Fibroblast of the aortic adventitia (primary cell): ENCODE measurements at regions not wholly inside any gene's neighbourhood (a gene's known extent, or its start where the extent isn't known, plus 50 kb on each side); places are given as distances from the start of the nearest gene placed in this dataset.

ENCODE experiments used
- DNase-seq: peaks from one replicate; pipeline ENCODE4 v3.0.0-alpha.2; 2010; ENCODE audit warnings: low read depth
- H3K4me3 ChIP-seq: 2 replicates; pipeline ENCODE4 v1.5.1; 2011; ENCODE audit warnings: low read depth, mild to moderate bottlenecking, control low read depth, low read length, moderate library complexity
- TF ChIP-seq, protein P1 (sequence below): IDR thresholded peaks from 2 replicates; pipeline ENCODE4 v1.5.1; 2011; ENCODE audit warnings: mild to moderate bottlenecking, low read length, control low read depth, inconsistent platforms; ENCODE audit not compliant: insufficient read depth

DNA sequence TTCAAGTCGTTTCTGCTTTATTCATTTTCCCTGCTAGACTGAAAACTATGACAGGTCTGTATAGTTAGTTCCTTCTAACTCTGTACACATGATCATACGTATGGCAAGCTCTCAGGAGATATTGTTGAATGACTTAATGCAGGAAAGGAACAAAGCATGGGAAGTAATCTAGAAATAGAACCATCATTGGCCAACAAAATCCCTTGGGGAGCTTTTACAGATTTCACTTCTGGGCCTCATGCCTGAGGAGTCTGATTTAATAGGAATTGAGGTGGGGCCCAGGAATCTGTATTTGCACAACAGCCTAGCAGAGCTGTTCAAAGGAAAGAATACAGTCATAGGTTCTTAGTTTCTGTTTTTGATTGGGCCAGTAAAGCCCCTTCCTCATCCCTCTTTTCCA is 229.2 kb downstream of the MAP2K6 start:
- peak; percentile 90 for DNase-seq
- no peak overlapping the region for H3K4me3 ChIP-seq
- TF ChIP-seq, protein P1, sequence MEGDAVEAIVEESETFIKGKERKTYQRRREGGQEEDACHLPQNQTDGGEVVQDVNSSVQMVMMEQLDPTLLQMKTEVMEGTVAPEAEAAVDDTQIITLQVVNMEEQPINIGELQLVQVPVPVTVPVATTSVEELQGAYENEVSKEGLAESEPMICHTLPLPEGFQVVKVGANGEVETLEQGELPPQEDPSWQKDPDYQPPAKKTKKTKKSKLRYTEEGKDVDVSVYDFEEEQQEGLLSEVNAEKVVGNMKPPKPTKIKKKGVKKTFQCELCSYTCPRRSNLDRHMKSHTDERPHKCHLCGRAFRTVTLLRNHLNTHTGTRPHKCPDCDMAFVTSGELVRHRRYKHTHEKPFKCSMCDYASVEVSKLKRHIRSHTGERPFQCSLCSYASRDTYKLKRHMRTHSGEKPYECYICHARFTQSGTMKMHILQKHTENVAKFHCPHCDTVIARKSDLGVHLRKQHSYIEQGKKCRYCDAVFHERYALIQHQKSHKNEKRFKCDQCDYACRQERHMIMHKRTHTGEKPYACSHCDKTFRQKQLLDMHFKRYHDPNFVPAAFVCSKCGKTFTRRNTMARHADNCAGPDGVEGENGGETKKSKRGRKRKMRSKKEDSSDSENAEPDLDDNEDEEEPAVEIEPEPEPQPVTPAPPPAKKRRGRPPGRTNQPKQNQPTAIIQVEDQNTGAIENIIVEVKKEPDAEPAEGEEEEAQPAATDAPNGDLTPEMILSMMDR, result no peak

- no peak for DNase-seq
- H3K4me3 ChIP-seq, result no peak overlapping the region
- TF ChIP-seq, protein P1, result no peak
Observed at GRCh38 chr17:69646729-69647128, 232.2 kb downstream of the MAP2K6 start.

- TF ChIP-seq, protein P1, result no peak
- no peak for DNase-seq
- H3K4me3 ChIP-seq, result no peak overlapping the region
Observed at GRCh38 chr17:69650881-69651280, 236.4 kb downstream of the MAP2K6 start.

GRCh38 chr17:69651921-69652320 is 237.4 kb downstream of the MAP2K6 start:
- H3K4me3 ChIP-seq, result no peak overlapping the region
- no peak for DNase-seq
- TF ChIP-seq, protein P1, result no peak

- H3K4me3 ChIP-seq, result no peak overlapping the region
- TF ChIP-seq, protein P1, result no peak
- peak; percentile 92 for DNase-seq
Observed at GRCh38 chr17:69654981-69655855, 240.7 kb downstream of the MAP2K6 start.

DNA sequence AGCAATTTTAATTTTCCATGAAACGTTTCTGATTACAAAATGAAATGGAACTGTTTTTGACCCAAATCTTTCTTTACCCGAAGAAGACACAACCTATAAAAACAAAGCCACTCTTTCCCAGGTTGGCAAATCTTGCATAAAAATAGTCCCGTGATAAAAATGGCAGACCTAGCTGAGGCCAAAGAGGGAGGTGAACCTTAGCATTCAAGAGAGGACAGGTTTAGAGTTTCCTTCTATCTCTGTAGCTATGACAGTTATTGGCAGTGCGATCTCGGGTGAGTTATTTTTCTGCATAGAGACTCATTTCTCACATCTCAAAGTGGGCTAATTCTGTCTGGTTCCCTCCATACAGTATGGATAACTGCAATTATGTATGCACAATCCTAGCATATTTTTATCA is 241.4 kb downstream of the MAP2K6 start:
- no peak for DNase-seq
- TF ChIP-seq, protein P1, result no peak
- no peak overlapping the region for H3K4me3 ChIP-seq
